HG03139 (cell line): ENCODE measurements at regions not wholly inside any gene's neighbourhood (a gene's known extent, or its start where the extent isn't known, plus 50 kb on each side); places are given as distances from the start of the nearest gene placed in this dataset.

Experiments
- ATAC-seq: cut with Tn5 transposase; IDR thresholded peaks from one replicate; pipeline ENCODE4 v1.9.1; 2021; ENCODE audit not compliant: unreplicated experiment

- ATAC-seq = no peak
Measured at GRCh38 chr2:133936601-133937000, 317.3 kb upstream of the MGAT5 start.

DNA sequence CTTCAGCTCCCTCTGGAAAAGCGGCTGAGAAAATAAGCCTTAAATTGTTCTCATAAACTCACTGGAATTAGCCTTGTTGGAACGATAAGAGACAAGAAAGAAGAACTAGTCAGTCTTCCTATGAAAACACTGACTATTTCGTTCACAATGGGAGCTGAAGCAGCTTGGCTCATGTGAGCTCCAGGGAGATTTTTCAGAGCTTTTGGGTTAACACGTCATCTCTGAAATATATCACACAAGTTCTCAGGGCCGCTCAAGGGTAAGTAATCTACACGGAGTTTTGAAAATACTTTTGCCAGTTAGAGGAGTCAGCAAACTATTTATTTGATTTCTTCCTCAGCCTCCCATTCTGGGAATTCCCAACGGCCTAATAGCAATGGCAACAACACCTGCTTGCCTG, 316.2 kb upstream of the MGAT5 start:
- ATAC-seq = no peak

DNA sequence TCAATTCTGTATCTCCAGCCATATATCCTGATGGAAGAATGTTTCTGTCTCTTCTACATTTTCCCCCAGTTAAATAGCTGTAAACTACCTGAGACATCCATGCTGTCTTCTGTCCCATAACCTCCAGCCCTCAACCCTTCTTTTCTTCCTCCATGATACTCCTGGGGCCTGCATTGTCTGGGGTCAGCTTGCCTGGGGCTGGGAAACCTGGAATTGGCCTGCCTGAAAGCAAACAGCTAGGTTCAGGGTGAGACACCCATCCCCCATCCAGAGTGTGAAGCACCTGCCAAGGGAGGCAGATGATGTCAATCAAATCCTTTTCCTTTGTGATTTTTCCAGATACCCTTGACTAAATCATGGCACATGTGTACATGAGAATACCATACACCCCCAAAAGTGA, 313.7 kb upstream of the MGAT5 start:
- no peak for ATAC-seq

DNA sequence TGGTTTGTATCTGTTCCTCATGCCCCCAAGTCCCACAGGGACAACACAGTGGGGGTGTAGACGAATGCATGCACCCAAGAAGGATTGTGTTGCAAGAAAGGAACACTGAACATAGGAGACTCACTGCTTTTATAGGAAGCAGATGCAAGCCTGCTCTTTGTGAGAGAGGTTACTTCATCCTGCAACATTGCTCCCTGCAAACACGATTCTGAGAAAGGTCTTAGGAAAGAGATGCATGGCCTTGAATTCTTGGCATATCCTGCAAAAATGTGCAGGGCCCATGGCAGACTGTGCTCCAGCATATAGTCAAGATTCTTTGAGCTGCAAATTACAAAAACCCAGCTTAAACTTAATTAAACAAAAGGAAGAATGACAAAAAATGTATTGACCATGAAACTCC, 312.2 kb upstream of the MGAT5 start:
- ATAC-seq = no peak

DNA sequence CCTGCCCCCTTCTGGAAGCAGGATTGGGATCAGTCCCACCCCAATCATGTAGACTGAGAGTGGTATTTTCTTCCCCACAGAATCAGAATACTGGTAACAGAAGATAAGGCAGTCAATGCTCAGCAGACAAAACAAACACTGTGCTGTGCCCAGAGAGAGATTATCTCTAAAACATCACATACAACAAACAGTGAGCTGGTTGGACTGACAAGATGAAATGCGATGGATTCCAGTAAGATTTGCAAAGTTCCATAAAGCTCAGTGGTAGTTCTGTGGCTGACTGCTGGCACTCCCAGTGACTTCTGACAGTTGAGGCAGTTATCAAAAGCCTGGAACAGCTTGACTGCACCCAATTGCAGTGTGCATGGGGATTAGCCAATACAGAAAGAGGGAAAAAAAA, 311.5 kb upstream of the MGAT5 start:
- no peak for ATAC-seq

- ATAC-seq = no peak
Measured at GRCh38 chr2:133943108-133943507, 310.8 kb upstream of the MGAT5 start.

- no peak for ATAC-seq
Measured at GRCh38 chr2:133945089-133945488, 308.8 kb upstream of the MGAT5 start.

DNA sequence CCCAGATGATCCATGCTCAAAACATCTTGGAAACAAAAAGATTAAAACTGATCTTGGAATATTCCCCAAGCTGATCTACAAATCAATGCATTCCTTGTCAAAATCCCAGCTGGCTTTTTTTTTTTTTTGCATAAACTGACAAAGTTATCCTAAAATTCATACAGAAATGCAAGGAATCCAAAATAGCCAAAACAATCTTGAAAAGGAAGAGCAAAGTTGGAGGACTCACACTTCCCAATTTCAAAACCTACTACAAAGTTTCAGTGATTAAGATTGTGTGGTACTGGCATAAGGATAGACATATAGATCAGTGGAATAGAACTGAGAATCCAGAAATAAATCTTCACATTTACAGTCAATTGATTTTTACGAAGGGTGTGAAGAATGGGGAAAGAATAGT, 306.8 kb upstream of the MGAT5 start:
- no peak for ATAC-seq

GRCh38 chr2:133948610-133949290, 305.1 kb upstream of the MGAT5 start:
- ATAC-seq = no peak

GRCh38 chr2:133949595-133949994, 304.3 kb upstream of the MGAT5 start:
- ATAC-seq = no peak

DNA sequence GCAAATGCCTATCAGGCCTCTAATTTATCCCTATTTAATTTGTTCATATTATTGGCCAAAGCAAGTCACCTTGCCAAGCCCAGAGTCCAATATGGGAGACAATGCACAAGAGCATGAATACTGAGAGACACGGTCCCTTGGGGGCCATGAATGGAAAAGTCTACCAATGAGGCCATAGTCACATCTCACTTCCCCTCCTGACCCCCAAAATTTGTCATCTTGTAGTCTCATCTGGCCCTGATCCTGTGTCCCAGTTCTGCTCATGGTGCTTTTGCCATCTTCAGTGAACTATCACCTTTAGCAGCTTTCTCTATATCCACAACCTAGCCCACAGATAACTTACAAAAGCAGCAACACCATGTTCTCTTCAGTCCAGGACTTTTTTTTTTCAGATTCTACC, 302.7 kb upstream of the MGAT5 start:
- no peak for ATAC-seq

GRCh38 chr2:133952420-133952819, 301.5 kb upstream of the MGAT5 start:
- no peak for ATAC-seq

GRCh38 chr2:133952896-133953295, 301.0 kb upstream of the MGAT5 start:
- ATAC-seq = no peak

DNA sequence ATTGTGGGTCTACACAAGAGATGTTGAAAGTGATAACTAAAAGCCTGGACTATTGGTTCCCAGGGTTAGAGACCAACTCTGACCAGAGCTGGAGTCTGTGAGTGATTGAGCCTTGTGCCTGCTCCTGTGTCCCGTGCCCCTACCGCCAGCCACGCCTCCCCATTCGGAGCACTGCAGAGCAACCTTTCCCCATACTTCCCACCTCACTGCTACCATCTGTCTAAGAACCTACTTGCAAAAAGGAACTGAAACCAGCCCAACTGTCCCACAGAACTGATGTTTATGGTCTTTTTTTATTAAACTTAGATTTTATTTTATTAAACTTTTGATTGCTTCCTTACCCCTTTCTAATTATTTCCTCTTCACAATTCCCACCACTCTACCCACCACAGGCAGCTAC, 300.3 kb upstream of the MGAT5 start:
- ATAC-seq = peak; percentile 67

DNA sequence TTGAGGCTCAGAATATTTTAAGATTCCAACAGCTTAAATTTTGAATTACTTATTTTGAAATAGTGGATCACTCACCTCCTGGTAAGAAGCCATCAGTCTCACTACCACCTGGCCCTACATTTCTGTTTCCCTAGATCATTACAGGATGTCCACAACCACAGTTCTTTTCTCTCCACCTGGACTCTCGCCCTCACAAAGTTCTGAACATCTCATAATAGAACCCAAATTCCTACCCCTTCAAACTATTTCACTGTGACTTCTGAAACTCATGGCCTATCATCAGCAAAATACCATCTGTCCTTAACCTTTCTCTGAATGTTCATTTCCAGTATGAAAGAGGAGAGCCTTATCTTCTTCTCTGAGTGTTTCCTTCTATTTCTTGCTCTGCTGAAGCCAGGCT, 299.2 kb upstream of the MGAT5 start:
- ATAC-seq = no peak

DNA sequence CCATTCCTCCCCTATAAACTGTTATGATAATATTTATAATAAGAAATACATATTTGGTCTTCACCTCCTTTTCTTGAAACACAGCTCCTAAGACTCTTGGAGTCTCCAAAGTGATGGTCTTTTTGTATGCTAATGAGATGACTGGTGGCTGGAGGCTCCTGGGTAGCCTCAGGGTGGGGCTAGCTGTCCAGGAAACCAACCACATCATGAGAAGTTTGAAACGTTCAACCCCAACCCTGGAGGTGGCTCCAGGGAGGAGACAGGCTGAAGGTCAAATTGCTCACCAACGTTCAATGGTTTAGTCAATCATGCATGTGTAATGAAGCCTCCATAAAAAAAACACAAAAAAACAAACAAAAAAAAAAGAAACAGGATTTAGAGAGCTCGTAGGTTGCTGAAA, 298.7 kb upstream of the MGAT5 start:
- no peak for ATAC-seq

GRCh38 chr2:133956434-133956935, 297.4 kb upstream of the MGAT5 start:
- ATAC-seq = no peak

- no peak for ATAC-seq
Measured at GRCh38 chr2:133957724-133958480, 296.0 kb upstream of the MGAT5 start.

DNA sequence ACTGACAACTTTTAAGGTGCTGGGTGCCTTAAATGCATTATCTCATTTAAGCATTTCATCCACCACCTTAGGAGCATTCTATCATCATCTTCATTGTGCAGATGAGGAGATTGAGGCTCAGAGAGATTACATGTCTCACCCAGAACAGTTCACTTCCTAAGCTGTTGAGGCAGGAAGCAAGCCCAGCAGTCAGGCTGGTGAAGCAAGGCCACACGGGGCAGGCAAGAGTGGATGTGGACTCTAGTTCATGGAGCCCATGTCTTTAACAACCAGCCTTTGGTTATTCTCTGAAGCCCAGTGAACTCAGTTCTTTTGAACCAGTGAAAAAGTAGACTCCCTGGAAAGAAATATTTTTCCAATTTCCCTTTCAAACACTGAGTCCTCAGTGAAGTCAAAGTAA, 294.8 kb upstream of the MGAT5 start:
- ATAC-seq = no peak

GRCh38 chr2:133966720-133967304, 287.1 kb upstream of the MGAT5 start:
- no peak for ATAC-seq

DNA sequence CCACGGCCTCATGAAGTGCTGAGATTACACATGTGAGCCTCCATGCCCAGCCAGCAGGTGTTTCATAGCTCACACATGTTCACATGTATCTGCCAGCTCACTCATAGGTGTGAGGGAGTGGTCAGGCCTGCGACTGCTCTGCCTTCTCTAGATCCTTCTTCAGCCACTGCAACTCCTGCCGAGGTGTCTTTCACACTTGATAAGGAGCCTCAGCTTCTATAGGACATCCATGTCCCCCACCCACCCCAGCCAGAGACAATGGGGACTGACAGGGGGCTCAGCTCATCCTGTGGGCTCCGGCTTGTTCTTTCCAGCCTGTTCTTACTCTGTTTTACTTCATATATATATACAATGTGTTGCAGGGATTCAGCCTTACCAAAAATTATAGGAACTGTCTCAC, 286.5 kb upstream of the MGAT5 start:
- no peak for ATAC-seq

GRCh38 chr2:133968446-133968845, 285.4 kb upstream of the MGAT5 start:
- ATAC-seq = no peak
